GM10248 (cell line): ENCODE measurements at regions not wholly inside any gene's neighbourhood (a gene's known extent, or its start where the extent isn't known, plus 50 kb on each side); places are given as distances from the start of the nearest gene placed in this dataset.

Experiments used
- CTCF ChIA-PET: fragments of 300-600 bp; sonication (Branson Sonifier 250); formaldehyde crosslinking; extraction: SDS; loops from one replicate; lab custom pipeline; 2021; ENCODE audit warnings: antibody characterized with exemption; lab: Yijun Ruan, JAX
- POLR2A ChIA-PET: fragments of 350-650 bp; sonication (Branson Sonifier 250); formaldehyde crosslinking; extraction: SDS; loops from one replicate; lab custom pipeline; 2020; ENCODE audit warnings: antibody characterized with exemption; lab: Yijun Ruan, JAX
- DNase-seq: peaks from one replicate; pipeline ENCODE4 v3.0.0; 2012; ENCODE audit errors: extremely low spot score
- TF ChIP-seq, protein P1 (sequence below): IDR thresholded peaks from 2 replicates; pipeline ENCODE4 v1.5.1; 2012; ENCODE audit warnings: mild to moderate bottlenecking, low read depth; ENCODE audit errors: extremely low read depth, missing control alignments, control extremely low read depth

DNA sequence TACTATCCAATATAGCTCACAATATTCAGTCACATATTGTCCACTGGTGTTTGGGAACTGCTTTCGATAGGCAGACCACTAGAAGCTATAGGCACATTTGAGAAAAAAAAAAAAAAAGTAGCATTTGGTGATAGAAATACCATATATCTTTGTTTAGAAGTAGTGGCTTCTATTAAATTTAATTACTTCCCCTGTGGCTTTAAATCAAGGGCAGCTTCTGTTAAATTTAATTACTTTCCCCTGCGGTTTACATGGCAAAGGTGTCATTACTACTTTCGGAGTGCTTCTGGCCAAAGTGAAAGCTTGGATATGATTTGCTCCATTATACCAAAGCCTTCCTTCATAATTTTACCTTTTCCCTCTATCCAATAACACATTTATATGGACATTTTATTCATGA, 229.9 kb downstream of the TTLL7 start:
- DNase-seq, result no peak
- TF ChIP-seq, protein P1, sequence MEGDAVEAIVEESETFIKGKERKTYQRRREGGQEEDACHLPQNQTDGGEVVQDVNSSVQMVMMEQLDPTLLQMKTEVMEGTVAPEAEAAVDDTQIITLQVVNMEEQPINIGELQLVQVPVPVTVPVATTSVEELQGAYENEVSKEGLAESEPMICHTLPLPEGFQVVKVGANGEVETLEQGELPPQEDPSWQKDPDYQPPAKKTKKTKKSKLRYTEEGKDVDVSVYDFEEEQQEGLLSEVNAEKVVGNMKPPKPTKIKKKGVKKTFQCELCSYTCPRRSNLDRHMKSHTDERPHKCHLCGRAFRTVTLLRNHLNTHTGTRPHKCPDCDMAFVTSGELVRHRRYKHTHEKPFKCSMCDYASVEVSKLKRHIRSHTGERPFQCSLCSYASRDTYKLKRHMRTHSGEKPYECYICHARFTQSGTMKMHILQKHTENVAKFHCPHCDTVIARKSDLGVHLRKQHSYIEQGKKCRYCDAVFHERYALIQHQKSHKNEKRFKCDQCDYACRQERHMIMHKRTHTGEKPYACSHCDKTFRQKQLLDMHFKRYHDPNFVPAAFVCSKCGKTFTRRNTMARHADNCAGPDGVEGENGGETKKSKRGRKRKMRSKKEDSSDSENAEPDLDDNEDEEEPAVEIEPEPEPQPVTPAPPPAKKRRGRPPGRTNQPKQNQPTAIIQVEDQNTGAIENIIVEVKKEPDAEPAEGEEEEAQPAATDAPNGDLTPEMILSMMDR, result no peak
- CTCF ChIA-PET, result interaction anchor here (1.0 kb wide), 1 partner anchor 8 kb away, joined by 3 read pairs; no protein-coding TSS in a partner anchor
- POLR2A ChIA-PET, result no interaction called here

DNA sequence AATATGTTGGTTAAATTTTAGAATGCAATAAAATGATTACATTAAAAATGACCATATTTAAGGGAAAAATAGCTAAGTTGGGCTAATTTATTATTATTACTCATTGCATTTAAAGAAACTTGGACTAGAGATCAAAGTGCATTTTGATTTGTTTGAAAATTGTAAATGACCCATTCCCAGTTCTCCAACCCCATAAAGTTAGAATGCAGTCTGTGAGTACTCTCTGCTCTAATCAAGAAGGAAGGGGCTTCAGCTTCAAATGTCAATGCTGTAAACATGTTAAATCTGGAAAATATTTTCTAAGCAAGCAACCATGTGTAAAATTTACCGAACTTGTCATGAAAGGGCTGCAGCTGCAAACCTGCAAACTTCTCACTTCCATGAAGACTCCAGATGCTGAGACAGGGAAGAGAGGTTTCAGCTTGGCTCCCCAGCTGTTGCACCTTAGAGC, 232.7 kb downstream of the TTLL7 start:
- TF ChIP-seq, protein P1, result no peak
- ChIA-PET CTCF (interaction anchor here (0.9 kb wide), 2 partner anchors 15 to 27 kb away, joined by 3 to 4 read pairs; no protein-coding TSS in a partner anchor), POLR2A (no interaction called here)
- DNase-seq, result no peak

DNA sequence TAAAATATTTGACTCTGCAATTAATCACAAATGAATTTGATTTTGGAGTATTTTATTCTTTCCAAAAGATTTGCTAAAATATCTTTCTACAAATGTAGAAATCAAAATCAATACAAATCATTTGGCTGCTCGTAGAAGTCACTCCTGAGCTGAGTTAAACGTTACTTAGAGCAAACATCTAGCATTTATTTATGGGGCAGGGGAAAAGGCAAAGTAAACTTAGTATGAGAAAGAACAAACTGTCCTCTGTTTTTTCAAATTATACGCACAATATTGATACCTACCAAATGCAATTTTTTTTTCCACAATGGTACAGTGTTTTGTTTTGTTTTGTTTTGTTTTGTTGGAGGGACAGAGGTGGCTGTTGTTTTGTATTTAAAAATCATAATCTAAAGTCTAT, 233.8 kb downstream of the TTLL7 start:
- ChIA-PET CTCF (no interaction called here), POLR2A (no interaction called here)
- TF ChIP-seq, protein P1, result no peak
- no peak for DNase-seq

DNA sequence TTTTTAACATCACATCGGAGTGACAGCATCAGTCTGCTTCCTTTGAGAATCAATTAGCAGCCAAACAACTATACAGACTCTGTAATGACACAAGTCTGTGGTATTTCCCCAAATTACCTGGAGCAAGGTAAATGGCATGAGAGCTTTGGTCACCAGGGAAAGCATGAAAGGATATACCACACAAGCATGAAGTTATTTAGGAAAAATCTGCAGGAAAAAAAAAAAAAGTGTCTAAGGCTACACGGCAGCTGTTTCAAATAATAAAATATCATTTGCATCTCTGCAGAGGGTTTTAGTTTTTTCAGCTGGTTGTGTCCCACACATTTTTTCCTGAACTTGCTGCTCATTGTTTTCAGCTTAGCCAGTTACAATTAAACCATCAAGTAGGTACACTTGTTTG, 234.7 kb downstream of the TTLL7 start:
- ChIA-PET CTCF (interaction anchor here (0.6 to 1.5 kb wide), 2 partner anchors 10 to 683 kb away, joined by 3 to 4 read pairs; no protein-coding TSS in a partner anchor), POLR2A (no interaction called here)
- TF ChIP-seq, protein P1, result no peak
- DNase-seq, result no peak

DNA sequence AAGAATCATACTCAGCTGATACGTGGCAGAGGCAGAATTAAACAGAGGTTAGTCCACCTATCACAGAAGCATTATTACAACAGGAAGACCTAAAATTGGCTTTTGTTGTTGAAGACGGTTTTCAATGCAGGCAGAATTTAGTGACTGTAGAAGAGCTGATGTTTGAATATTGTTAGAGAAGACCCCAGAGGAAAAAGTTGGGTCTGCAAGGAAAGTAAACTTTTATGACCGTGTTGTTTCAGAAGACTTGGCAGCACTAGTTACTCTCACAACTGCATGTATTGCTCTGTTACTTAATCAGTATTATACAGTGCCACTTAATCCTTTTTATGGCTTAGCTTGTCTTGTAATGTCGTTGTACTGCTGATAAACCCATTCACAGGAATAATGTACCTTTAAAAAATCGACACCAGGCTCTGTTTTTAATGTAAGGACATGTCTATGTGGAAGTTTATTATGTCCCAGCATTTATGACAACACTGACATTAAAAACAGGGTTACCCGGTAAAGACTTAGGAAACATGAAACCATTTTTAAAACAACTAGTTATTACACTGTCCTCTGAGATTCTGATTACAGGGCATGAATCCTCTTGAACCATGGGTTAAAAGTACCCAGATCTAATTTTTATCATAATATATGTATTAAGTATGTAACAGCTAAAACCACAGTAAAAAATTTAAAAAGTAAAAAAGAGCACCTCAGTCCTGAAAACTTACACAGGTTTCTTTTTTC, 235.4 kb downstream of the TTLL7 start:
- TF ChIP-seq, protein P1, result no peak
- no peak for DNase-seq
- ChIA-PET CTCF (interaction anchor here (1.5 kb wide), 1 partner anchor 10 kb away, joined by 4 read pairs; no protein-coding TSS in a partner anchor), POLR2A (no interaction called here)

DNA sequence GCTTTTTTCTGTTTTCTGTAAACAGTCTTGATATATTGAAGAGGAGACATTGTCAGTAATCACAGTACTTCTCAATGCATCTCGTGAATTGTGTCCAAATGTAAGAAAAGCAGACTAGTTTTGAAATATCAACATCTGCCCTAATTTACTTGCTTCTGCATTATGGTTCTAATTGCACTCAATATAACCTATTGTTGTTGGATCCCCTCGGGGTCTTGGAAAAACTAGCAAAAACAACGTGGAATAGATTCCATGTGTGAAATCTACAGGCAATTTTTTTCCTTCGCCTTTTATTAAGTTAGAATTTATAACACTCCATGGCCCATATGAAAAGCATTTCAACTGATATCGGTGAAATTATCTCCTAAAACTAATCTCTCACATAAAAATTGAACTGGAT, 236.5 kb downstream of the TTLL7 start:
- TF ChIP-seq, protein P1, result no peak
- POLR2A ChIA-PET, result no interaction called here
- CTCF ChIA-PET, result interaction anchor here (1.5 kb wide), 1 partner anchor 9 kb away, joined by 4 read pairs; no protein-coding TSS in a partner anchor
- no peak for DNase-seq
